HG02973 (cell line): ENCODE measurements at regions not wholly inside any gene's neighbourhood (a gene's known extent, or its start where the extent isn't known, plus 50 kb on each side); places are given as distances from the start of the nearest gene placed in this dataset.

ENCODE experiments used
- ATAC-seq: cut with Tn5 transposase; IDR thresholded peaks from one replicate; pipeline ENCODE4 v1.9.1; 2021; ENCODE audit warnings: moderate library complexity; ENCODE audit not compliant: unreplicated experiment

DNA sequence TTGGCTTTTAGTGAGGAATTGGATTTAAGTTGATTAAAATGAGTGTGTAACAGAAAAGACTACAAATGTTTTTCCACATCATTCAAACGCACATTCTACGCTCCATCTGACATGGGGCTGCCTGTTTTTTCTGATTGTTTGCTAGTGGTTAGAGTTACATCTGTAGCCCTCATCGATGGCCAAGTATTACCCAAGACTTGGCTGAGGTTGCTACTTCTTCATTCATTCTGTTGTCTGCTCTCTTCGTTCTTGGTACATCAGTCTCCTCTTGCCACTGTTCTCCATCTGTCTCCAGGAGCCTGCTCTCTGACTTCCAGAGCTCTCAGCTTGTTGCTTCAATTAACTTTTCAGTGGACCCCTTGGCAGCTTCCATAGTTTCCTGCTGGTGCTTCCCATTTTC lies 1844.6 kb upstream of the TENM3 start:
- ATAC-seq: no peak

GRCh38 chr4:180407275-180407885 lies 1835.8 kb upstream of the TENM3 start:
- ATAC-seq: no peak

GRCh38 chr4:180418819-180419531 lies 1824.2 kb upstream of the TENM3 start:
- ATAC-seq: no peak

- ATAC-seq: no peak
Observed at GRCh38 chr4:180422989-180423711, 1820.1 kb upstream of the TENM3 start.

- ATAC-seq: no peak
Observed at GRCh38 chr4:180423712-180424057, 1819.5 kb upstream of the TENM3 start.

GRCh38 chr4:180426938-180427337 lies 1816.3 kb upstream of the TENM3 start:
- no peak for ATAC-seq

DNA sequence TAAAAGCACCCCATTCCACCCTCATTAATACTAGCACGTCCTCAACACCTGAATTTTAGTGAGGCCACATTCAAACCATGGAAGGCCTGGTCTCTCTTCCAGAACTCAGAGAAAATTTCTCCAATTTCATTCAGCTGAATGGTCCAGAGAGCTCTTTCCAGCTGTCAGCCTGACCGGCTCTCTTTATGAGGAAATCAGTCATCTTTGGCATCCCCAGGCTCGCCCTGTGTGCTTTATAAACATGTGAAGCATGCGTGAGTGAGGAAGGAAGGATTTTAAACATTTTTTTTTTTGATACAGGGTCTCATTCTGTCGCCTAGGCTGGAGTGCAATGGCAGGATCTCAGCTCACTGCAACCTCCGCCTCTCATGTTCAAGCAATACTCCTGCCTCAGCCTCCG lies 1812.9 kb upstream of the TENM3 start:
- ATAC-seq: no peak

DNA sequence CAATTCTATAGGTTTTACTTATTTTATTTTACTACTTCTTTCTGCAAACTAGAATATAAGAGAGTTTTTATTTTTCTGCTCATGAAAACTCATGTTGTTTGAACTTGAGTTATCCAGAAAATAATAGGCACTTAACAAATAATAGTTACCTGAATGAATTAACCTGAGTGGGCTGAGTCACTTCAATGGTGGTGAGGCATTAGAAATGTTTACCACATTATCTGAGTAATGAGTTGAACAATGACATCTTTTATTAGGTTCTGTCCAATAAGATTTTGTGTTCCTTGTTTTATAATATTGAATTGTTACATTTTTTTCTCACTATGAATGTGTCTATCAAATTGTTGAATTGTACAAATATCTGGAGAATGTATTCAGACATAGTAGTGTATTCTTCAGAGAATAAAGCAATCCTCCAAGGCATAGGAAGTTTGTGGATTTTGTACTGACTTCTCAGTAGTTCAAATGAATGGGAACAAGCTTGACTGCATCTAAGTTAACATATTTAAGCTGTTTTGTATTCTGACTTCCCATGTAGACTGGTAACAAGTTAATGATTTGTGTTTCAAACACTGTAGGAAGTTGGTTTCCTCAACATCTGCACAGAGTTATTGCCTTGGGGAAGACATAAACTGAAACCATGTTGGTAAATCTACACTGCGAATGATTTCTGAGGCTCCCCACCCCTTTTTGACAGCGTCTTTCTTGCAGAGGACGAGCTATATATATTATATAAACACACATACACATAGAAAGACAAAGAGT lies 1808.9 kb upstream of the TENM3 start:
- ATAC-seq: peak; percentile 87

DNA sequence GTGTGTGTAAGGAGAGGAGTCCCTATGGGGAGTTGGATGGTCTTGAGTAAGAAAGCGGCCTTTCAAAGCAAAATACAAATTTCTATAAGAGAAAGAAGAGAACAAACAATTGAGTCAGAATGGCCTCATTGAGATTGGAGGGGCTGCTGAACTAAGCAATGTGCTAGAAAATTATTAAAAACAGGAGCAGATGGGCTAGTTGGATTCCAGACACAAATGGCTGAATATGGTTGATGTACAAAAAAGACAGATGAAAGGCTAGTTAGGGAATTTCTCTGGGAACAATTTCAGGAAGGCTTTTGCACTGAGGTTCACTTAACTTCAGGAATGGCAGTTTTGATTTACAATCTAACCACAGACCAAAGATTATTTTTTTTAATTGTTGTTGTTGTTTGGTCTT lies 1806.8 kb upstream of the TENM3 start:
- no peak for ATAC-seq

DNA sequence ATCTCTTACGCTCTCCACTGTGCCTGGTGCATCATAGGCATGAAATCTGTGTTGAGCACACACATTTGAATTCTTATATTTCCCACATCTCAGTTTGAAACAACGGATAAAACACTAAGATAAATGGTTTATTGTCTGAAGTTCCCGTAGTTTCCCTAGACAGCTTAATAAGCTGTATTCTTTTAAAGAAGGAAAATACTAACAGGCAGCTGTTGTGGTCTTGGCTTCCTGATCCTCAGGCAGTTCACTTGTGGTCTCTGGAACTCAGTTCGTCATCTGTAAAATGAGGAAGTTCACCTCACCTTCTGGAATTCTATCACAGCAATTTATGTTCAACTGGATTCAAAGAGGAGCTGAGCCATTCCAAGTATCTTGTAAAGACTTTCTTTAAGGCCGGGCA lies 1805.6 kb upstream of the TENM3 start:
- ATAC-seq: no peak

GRCh38 chr4:180448306-180448705 lies 1794.9 kb upstream of the TENM3 start:
- ATAC-seq: no peak

DNA sequence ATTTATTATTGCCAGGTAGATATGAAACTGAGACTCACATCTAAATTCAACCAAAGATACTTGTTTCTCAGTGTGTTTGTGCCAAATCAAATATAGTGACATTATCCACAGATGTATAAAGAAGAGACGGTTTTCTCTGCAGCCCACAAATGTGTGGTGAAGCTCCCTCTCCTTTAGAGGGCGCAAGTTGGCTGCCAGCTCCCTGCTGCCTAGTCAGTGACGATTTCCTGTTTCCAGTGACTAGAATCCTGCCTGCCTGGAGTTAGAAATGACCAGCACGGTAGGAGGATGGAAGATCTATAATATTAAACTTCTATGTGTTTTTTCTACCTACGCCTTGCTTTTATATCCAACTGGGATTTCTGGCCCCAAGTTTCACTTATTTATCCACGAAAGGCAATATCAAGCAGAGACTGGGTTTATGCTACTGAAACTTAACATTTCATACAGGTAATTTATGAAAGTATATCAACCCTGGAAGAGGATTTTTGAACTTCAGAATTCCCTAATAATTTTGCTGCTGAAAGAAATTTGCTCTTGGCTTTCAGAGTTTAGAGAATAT lies 1793.7 kb upstream of the TENM3 start:
- ATAC-seq: peak; percentile 52

DNA sequence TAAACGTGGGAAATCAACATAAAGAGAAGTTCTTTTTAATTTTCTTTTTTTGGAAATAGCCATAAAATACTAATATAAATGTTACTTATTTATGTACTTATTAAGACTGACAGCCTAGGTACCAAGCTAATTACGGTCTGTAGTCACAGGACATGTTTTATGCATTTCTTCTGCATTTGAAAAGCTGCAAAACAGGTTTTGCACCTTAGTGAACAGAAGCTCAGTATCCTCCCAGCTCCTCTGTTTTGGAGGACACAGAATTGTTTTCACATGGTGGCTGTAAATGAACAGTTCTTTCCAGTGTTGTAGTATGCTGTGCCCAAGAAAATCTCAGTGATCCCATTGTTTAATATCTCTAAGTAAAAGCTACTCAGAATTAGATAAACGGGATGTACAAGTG lies 1788.0 kb upstream of the TENM3 start:
- no peak for ATAC-seq

DNA sequence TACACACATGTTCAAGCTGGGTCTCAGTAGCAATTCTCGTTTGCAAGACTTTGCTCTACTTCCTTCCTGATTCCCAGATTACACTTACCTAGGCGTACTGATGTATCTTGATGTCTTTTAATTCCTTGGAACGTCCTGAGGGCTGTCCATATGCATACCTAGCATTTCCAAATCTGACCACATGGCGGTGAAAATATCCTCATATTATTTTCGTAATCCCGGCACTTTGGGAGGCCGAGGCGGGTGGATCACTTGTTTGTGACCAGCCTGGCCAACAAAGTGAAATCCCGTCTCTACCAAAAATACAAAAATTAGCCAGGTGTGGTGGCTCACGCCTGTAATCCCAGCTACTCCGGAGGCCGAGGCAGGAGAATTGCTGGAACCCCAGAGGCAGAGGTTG lies 1786.3 kb upstream of the TENM3 start:
- ATAC-seq: no peak

GRCh38 chr4:180462116-180462515 lies 1781.1 kb upstream of the TENM3 start:
- ATAC-seq: no peak

- ATAC-seq: no peak
Observed at GRCh38 chr4:180465364-180465763, 1777.8 kb upstream of the TENM3 start.

DNA sequence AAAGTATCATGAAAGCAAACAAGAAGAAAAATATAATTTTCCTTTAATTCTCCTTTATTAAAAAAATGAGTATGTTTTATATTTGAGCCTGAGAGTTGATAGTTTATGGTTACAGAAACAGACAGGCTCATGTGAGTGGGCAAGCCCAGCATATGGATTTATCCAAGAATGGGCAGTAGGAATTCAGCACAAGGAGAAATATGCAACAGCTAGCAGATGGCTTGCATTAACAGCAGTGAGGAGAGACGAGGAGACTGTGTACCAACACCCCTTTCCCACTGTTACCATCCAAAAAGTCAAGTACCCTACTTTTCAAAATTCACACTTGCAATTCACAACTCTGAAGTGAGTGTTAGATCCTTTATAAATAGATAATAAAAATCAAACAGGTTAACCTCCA lies 1760.2 kb upstream of the TENM3 start:
- no peak for ATAC-seq

GRCh38 chr4:180485407-180485806 lies 1757.8 kb upstream of the TENM3 start:
- ATAC-seq: no peak

GRCh38 chr4:180486342-180486741 lies 1756.9 kb upstream of the TENM3 start:
- no peak for ATAC-seq

- no peak for ATAC-seq
Observed at GRCh38 chr4:180489787-180490186, 1753.4 kb upstream of the TENM3 start.

GRCh38 chr4:180491210-180491609 lies 1752.0 kb upstream of the TENM3 start:
- no peak for ATAC-seq
